Lung (tissue), 11 donors: ENCODE measurements at regions not wholly inside any gene's neighbourhood (a gene's known extent, or its start where the extent isn't known, plus 50 kb on each side); places are given as distances from the start of the nearest gene placed in this dataset.

Experiments used
- ATAC-seq: fragments of 200-7000 bp; cut with Tn5 transposase; one replicate; pipeline ENCODE4 v1.9.1; 2020; ENCODE audit warnings: moderate number of reproducible peaks; ENCODE audit not compliant: insufficient read depth, low FRiP score
- DNase-seq, 3 donors: peaks; one replicate each; pipeline ENCODE4 v3.0.0-alpha.2; 2013 to 2017
- H3K27ac ChIP-seq, 2 donors: one replicate each; pipeline ENCODE4 v1.5.1; 2013; ENCODE audit warnings: mild to moderate bottlenecking in 2 of 2, moderate library complexity in 2 of 2, control low read depth in 1 of 2, inconsistent platforms in 1 of 2, low read depth in 1 of 2, low read length in 1 of 2
- H3K27me3 ChIP-seq, 3 donors: one replicate each; pipeline ENCODE4 v1.5.1; 2013; ENCODE audit warnings: low read length in 2 of 3; ENCODE audit not compliant: control insufficient read depth in 3 of 3, insufficient read depth in 3 of 3
- H3K36me3 ChIP-seq, 4 donors: one replicate each; pipeline ENCODE4 v1.5.1; 2013; ENCODE audit warnings: low read length in 4 of 4, mild to moderate bottlenecking in 1 of 4, moderate library complexity in 1 of 4; ENCODE audit not compliant: control insufficient read depth in 4 of 4, insufficient read depth in 4 of 4
- H3K4me1 ChIP-seq, 5 donors: one replicate each; pipeline ENCODE4 v1.5.1; 2013; ENCODE audit warnings: low read length in 5 of 5, mild to moderate bottlenecking in 2 of 5, moderate library complexity in 1 of 5; ENCODE audit not compliant: control insufficient read depth in 5 of 5, insufficient read depth in 5 of 5
- H3K4me3 ChIP-seq: one replicate; pipeline ENCODE4 v1.5.1; 2013; ENCODE audit warnings: mild to moderate bottlenecking, control low read depth, moderate library complexity
- H3K9ac ChIP-seq, 2 donors: one replicate each; pipeline ENCODE4 v1.5.1; 2013; ENCODE audit warnings: low read length in 2 of 2, control low read depth in 1 of 2; ENCODE audit not compliant: insufficient read depth in 1 of 2
- H3K9me3 ChIP-seq, 4 donors: one replicate each; pipeline ENCODE4 v1.5.1; 2013; ENCODE audit warnings: low read length in 3 of 4, mild to moderate bottlenecking in 1 of 4, moderate library complexity in 1 of 4; ENCODE audit not compliant: control insufficient read depth in 4 of 4, insufficient read depth in 3 of 4
- CTCF ChIP-seq: IDR thresholded peaks from 2 replicates; pipeline ENCODE4 v1.5.1; 2012; ENCODE audit warnings: mild to moderate bottlenecking; ENCODE audit errors: control extremely low read depth, extremely low read depth
- WGBS, 2 donors: extraction: QIAGEN DNeasy Blood & Tissue Kit; methylation state at CpG; one replicate each; pipeline ENCODE4 v1.1.7; 2013; 5-methylcytosine and 5-hydroxymethylcytosine counted together
- donor health status: control.
- donor health status: control.
- donor health status: Bipolar disorder and iron deficiency.
- donor health status: healthy.
- donor health status: DM: yes; HTN: yes; CAD: no.

- H3K4me3 ChIP-seq = no peak overlapping the region
- H3K36me3 ChIP-seq = no peaks in the 10 kb centered on the region
- DNase-seq (no peak), ATAC-seq (no peak)
- no peak overlapping the region for H3K9ac ChIP-seq
- no peak overlapping the region for H3K27ac ChIP-seq
- peaks cover 0 to 2% (median 0%) of the 10 kb centered on the region in 4 donors for H3K9me3 ChIP-seq
- no peaks in the 10 kb centered on the region for H3K4me1 ChIP-seq
- H3K27me3 ChIP-seq = no peaks in the 10 kb centered on the region
- WGBS, 2 donors = 90 to 91% methylated on average over 2 of the region's 2 CpGs
- TF ChIP-seq CTCF = no peak
Measured at GRCh38 chr5:33049842-33050241, 338.7 kb downstream of the NPR3 start.

GRCh38 chr5:33059081-33059480 lies 348.0 kb downstream of the NPR3 start:
- 96 to 98% methylated on average over 3 of the region's 3 CpGs for WGBS, 2 donors
- Histone ChIP-seq H3K36me3 (no peaks in the 10 kb centered on the region), H3K4me1 (peaks cover 0 to 3% (median 0%) of the 10 kb centered on the region in 5 donors), H3K4me3 (no peak overlapping the region), H3K27me3 (no peaks in the 10 kb centered on the region), H3K27ac (no peak overlapping the region), H3K9me3 (peaks cover 0 to 5% (median 2%) of the 10 kb centered on the region in 4 donors), H3K9ac (no peak overlapping the region)
- DNase-seq = no peak
- ATAC-seq = no peak
- no peak for TF ChIP-seq CTCF

GRCh38 chr5:33065131-33065530 lies 354.0 kb downstream of the NPR3 start:
- Histone ChIP-seq H3K27me3 (no peaks in the 10 kb centered on the region), H3K36me3 (no peaks in the 10 kb centered on the region), H3K9me3 (no peaks in the 10 kb centered on the region), H3K4me1 (peaks cover 0 to 3% (median 0%) of the 10 kb centered on the region in 5 donors), H3K27ac (no peak overlapping the region), H3K4me3 (no peak overlapping the region), H3K9ac (no peak overlapping the region)
- ATAC-seq (no peak), DNase-seq (no peak)
- no peak for TF ChIP-seq CTCF
- 79 to 87% methylated on average over 3 of the region's 3 CpGs for WGBS, 2 donors

GRCh38 chr5:33067291-33067690 lies 356.2 kb downstream of the NPR3 start:
- H3K36me3 ChIP-seq = no peaks in the 10 kb centered on the region
- ATAC-seq (no peak), DNase-seq (no peak)
- H3K27me3 ChIP-seq = no peaks in the 10 kb centered on the region
- no peaks in the 10 kb centered on the region for H3K9me3 ChIP-seq
- H3K27ac ChIP-seq = no peak overlapping the region
- 22 to 30% methylated on average over 2 of the region's 2 CpGs for WGBS, 2 donors
- TF ChIP-seq CTCF = no peak
- no peak overlapping the region for H3K9ac ChIP-seq
- H3K4me3 ChIP-seq = no peak overlapping the region
- H3K4me1 ChIP-seq = peaks cover 0 to 3% (median 0%) of the 10 kb centered on the region in 5 donors
